ENCODE measurements at regions not wholly inside any gene's neighbourhood (a gene's known extent, or its start where the extent isn't known, plus 50 kb on each side); places are given as distances from the start of the nearest gene placed in this dataset.

DNA sequence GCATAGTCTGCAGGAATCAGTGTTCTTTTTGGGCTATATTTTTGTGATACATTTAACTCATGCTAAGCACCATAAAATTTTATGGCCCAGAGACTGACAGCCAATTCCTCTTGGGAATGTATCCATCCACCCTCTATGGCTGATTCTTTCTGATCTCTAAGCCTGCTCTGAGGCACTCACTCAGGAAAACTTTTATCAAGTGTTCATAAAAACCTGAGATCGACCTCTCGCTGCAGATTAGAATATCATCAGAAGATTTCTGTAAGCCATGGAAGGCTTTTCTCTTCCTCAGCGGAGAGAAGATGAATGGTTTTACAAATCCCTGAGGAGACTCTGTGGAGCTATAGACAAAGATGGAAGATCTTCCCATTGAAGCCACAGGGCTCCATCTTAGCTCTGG, 489.8 kb upstream of the GHITM start:
- Histone ChIP-seq H3K4me2 (ENCODE audit: low read length) (no peak overlapping the region), H3K9me2 (ENCODE audit: insufficient read depth) (no peaks in the 10 kb centered on the region), H3K79me2 (ENCODE audit: insufficient read depth, low read length) (no peaks in the 10 kb centered on the region), H3K36me3 (ENCODE audit: control insufficient read depth in 1 of 2, insufficient read depth in 2 of 2, low read length in 2 of 2) (no peaks in the 10 kb centered on the region), H3K27me3 (ENCODE audit: insufficient read depth, low read length) (no peaks in the 10 kb centered on the region), H2AFZ (ENCODE audit: low read depth, low read length, poor library complexity, severe bottlenecking) (no peak overlapping the region), H4K20me1 (ENCODE audit: insufficient read depth) (no peaks in the 10 kb centered on the region), H3K27ac (ENCODE audit: low read depth, low read length) (no peak overlapping the region), H3K4me3 (replicated peaks in 1 of 2; ENCODE audit: low read depth in 1 of 2, low read length in 2 of 2) (no peak overlapping the region), H3K4me1 (ENCODE audit: control insufficient read depth in 1 of 2, insufficient read depth in 2 of 2, low read length in 2 of 2) (no peaks in the 10 kb centered on the region), H3K9ac (ENCODE audit: low read length) (no peak overlapping the region), H3K9me3 (ENCODE audit: control insufficient read depth in 1 of 2, insufficient read depth in 1 of 2, low read depth in 1 of 2, low read length in 2 of 2) (peaks cover 0 to 13% of the 10 kb centered on the region in 2 experiments; a peak in 2 of 4 replicates)
- POLR2A ChIA-PET = no interaction called here
- RAD21 ChIA-PET (ENCODE audit: low non-redundant PET in 1 of 2, low total read pairs in 2 of 2, uncharacterized antibody in 2 of 2, unreplicated experiment in 2 of 2) = no interaction called here
- TF ChIP-seq JUND (IDR thresholded peaks at IDR 0.05) (no peak), EZH2 (IDR thresholded peaks at IDR 0.05) (no peak)
- intact Hi-C loops (cut with micrococcal nuclease) = no loop called here
- no TSS peak for BruUV-seq (replicated peaks)
- CTCF ChIA-PET = no interaction called here
- DNase-seq (ENCODE audit: low read depth, low spot score) = no peak
- ATAC-seq = no peak

DNA sequence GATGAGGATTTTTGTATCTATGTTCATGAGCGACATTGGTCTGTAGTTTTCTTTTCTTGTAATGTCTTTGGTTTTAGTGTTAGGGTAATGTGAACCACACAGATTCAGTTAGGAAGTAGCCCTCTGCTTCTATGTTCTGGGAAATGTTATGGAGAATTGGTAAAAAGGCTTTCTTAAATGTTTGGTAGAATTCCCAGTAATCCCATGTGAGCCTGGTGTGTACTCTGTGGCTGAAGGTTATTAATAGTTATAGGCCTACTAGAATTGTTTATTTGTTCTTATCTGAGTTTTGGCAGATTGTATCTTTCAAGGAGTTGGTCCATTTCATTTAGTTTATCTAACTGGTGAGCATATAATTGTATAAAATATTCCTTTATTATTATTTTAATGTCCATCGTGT, 484.6 kb upstream of the GHITM start:
- ATAC-seq = no peak
- Histone ChIP-seq H3K9me3 (ENCODE audit: control insufficient read depth in 1 of 2, insufficient read depth in 1 of 2, low read depth in 1 of 2, low read length in 2 of 2) (peaks cover 4 to 10% of the 10 kb centered on the region in 2 experiments; a peak in 3 of 4 replicates), H3K4me2 (ENCODE audit: low read length) (no peak overlapping the region), H3K4me1 (ENCODE audit: control insufficient read depth in 1 of 2, insufficient read depth in 2 of 2, low read length in 2 of 2) (no peaks in the 10 kb centered on the region), H4K20me1 (ENCODE audit: insufficient read depth) (no peaks in the 10 kb centered on the region), H3K27me3 (ENCODE audit: insufficient read depth, low read length) (no peaks in the 10 kb centered on the region), H3K4me3 (replicated peaks in 1 of 2; ENCODE audit: low read depth in 1 of 2, low read length in 2 of 2) (no peak overlapping the region), H3K36me3 (ENCODE audit: control insufficient read depth in 1 of 2, insufficient read depth in 2 of 2, low read length in 2 of 2) (no peaks in the 10 kb centered on the region), H3K9ac (ENCODE audit: low read length) (no peak overlapping the region), H2AFZ (ENCODE audit: low read depth, low read length, poor library complexity, severe bottlenecking) (no peak overlapping the region), H3K9me2 (ENCODE audit: insufficient read depth) (no peaks in the 10 kb centered on the region), H3K79me2 (ENCODE audit: insufficient read depth, low read length) (no peaks in the 10 kb centered on the region), H3K27ac (ENCODE audit: low read depth, low read length) (no peak overlapping the region)
- CTCF ChIA-PET = no interaction called here
- intact Hi-C loops (cut with micrococcal nuclease) = no loop called here
- no TSS peak for BruUV-seq (replicated peaks)
- DNase-seq (ENCODE audit: low read depth, low spot score) = no peak
- POLR2A ChIA-PET = no interaction called here
- RAD21 ChIA-PET (ENCODE audit: low non-redundant PET in 1 of 2, low total read pairs in 2 of 2, uncharacterized antibody in 2 of 2, unreplicated experiment in 2 of 2) = no interaction called here
- no peak for TF ChIP-seq POLR2AphosphoS5 (IDR thresholded peaks at IDR 0.05; ENCODE audit: low read depth, low read length)
- no peak for TF ChIP-seq RAD21 (IDR thresholded peaks at IDR 0.05; ENCODE audit: low read depth)

DNA sequence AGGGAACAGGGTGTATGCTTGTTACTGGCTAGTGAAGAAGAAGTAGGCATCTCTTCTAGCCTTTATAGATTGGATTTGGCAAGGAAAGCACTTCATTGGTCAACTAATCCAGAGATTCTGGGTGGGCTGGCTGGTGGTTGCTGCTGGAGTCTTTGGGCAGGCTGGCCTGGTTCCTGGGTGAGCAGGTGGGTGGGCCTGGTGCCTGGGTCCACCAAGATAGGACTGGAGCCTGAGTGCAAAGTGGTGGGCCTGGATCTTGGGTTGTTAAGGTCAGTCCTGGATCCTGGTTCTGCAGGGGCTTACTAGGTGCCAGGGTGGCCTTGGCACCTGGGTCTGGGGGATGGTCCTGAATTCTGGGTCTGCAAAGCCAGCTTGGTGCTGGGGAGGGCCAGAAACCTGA, 482.4 kb upstream of the GHITM start:
- ATAC-seq (no peak), DNase-seq (ENCODE audit: low read depth, low spot score) (no peak)
- H3K9me3 ChIP-seq (ENCODE audit: control insufficient read depth in 1 of 2, insufficient read depth in 1 of 2, low read depth in 1 of 2, low read length in 2 of 2) = peaks cover 8 to 19% of the 10 kb centered on the region in 2 experiments; a peak in 3 of 4 replicates
- ChIA-PET RAD21 (ENCODE audit: low non-redundant PET in 1 of 2, low total read pairs in 2 of 2, uncharacterized antibody in 2 of 2, unreplicated experiment in 2 of 2) (no interaction called here), CTCF (no interaction called here), POLR2A (no interaction called here)
- intact Hi-C loops (cut with micrococcal nuclease) = no loop called here
- no peak overlapping the region for H3K27ac ChIP-seq (ENCODE audit: low read depth, low read length)
- no peaks in the 10 kb centered on the region for H3K79me2 ChIP-seq (ENCODE audit: insufficient read depth, low read length)
- H3K9ac ChIP-seq (ENCODE audit: low read length) = no peak overlapping the region
- H4K20me1 ChIP-seq (ENCODE audit: insufficient read depth) = no peaks in the 10 kb centered on the region
- no TSS peak for BruUV-seq (replicated peaks)
- no peak overlapping the region for H2AFZ ChIP-seq (ENCODE audit: low read depth, low read length, poor library complexity, severe bottlenecking)
- H3K4me1 ChIP-seq (ENCODE audit: control insufficient read depth in 1 of 2, insufficient read depth in 2 of 2, low read length in 2 of 2) = no peaks in the 10 kb centered on the region
- no peaks in the 10 kb centered on the region for H3K27me3 ChIP-seq (ENCODE audit: insufficient read depth, low read length)
- no peaks in the 10 kb centered on the region for H3K9me2 ChIP-seq (ENCODE audit: insufficient read depth)
- no peak overlapping the region for H3K4me3 ChIP-seq (replicated peaks in 1 of 2; ENCODE audit: low read depth in 1 of 2, low read length in 2 of 2)
- H3K4me2 ChIP-seq (ENCODE audit: low read length) = no peak overlapping the region
- H3K36me3 ChIP-seq (ENCODE audit: control insufficient read depth in 1 of 2, insufficient read depth in 2 of 2, low read length in 2 of 2) = no peaks in the 10 kb centered on the region
- TF ChIP-seq, protein P1, sequence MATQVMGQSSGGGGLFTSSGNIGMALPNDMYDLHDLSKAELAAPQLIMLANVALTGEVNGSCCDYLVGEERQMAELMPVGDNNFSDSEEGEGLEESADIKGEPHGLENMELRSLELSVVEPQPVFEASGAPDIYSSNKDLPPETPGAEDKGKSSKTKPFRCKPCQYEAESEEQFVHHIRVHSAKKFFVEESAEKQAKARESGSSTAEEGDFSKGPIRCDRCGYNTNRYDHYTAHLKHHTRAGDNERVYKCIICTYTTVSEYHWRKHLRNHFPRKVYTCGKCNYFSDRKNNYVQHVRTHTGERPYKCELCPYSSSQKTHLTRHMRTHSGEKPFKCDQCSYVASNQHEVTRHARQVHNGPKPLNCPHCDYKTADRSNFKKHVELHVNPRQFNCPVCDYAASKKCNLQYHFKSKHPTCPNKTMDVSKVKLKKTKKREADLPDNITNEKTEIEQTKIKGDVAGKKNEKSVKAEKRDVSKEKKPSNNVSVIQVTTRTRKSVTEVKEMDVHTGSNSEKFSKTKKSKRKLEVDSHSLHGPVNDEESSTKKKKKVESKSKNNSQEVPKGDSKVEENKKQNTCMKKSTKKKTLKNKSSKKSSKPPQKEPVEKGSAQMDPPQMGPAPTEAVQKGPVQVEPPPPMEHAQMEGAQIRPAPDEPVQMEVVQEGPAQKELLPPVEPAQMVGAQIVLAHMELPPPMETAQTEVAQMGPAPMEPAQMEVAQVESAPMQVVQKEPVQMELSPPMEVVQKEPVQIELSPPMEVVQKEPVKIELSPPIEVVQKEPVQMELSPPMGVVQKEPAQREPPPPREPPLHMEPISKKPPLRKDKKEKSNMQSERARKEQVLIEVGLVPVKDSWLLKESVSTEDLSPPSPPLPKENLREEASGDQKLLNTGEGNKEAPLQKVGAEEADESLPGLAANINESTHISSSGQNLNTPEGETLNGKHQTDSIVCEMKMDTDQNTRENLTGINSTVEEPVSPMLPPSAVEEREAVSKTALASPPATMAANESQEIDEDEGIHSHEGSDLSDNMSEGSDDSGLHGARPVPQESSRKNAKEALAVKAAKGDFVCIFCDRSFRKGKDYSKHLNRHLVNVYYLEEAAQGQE (IDR thresholded peaks at IDR 0.05; ENCODE audit: low read depth) = no peak
- TF ChIP-seq SP1 (IDR thresholded peaks at IDR 0.05; ENCODE audit: low read depth) (no peak), SRF (IDR thresholded peaks at IDR 0.05; ENCODE audit: low read depth) (no peak), EZH2 (IDR thresholded peaks at IDR 0.05) (no peak), POLR2A (IDR thresholded peaks at IDR 0.05; ENCODE audit: borderline replicate concordance, extremely low read depth, insufficient read depth, insufficient read length) (no peak), EGR1 (IDR thresholded peaks at IDR 0.05; ENCODE audit: low read depth) (no peak), ZNF274 (IDR thresholded peaks at IDR 0.05; ENCODE audit: low read depth, low read length) (no peak), YY1 (IDR thresholded peaks at IDR 0.05; ENCODE audit: extremely low read depth, insufficient replicate concordance, low read depth, low read length) (no peak)
- TF ChIP-seq, protein P2, sequence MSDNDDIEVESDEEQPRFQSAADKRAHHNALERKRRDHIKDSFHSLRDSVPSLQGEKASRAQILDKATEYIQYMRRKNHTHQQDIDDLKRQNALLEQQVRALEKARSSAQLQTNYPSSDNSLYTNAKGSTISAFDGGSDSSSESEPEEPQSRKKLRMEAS (IDR thresholded peaks at IDR 0.05) = no peak
- TF ChIP-seq, protein P3, sequence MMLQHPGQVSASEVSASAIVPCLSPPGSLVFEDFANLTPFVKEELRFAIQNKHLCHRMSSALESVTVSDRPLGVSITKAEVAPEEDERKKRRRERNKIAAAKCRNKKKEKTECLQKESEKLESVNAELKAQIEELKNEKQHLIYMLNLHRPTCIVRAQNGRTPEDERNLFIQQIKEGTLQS (IDR thresholded peaks at IDR 0.05) = no peak

Data from HCT116 (cell line).